ENCODE measurements at regions not wholly inside any gene's neighbourhood (a gene's known extent, or its start where the extent isn't known, plus 50 kb on each side); places are given as distances from the start of the nearest gene placed in this dataset.

DNA sequence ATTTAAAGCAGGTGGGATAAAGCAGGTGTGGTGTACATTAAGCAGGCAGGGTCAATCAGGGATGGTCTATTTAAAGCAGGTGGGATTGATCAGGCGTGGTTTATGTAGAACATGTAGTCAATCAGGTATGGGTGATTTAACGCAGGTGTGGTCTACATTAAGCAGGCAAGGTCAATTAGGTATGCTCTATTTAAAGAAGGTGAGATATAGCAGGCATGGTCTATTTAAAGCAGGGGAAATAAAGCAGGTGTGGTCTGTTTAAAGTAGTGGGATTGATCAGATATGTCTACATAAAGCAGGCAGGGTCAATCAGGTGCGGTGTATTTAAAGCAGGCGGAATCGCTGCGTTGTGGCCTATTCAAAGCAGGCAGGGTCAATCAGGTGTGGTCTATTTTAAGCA is 88.6 kb upstream of the MXRA5 start:
- TF ChIP-seq, protein P1, sequence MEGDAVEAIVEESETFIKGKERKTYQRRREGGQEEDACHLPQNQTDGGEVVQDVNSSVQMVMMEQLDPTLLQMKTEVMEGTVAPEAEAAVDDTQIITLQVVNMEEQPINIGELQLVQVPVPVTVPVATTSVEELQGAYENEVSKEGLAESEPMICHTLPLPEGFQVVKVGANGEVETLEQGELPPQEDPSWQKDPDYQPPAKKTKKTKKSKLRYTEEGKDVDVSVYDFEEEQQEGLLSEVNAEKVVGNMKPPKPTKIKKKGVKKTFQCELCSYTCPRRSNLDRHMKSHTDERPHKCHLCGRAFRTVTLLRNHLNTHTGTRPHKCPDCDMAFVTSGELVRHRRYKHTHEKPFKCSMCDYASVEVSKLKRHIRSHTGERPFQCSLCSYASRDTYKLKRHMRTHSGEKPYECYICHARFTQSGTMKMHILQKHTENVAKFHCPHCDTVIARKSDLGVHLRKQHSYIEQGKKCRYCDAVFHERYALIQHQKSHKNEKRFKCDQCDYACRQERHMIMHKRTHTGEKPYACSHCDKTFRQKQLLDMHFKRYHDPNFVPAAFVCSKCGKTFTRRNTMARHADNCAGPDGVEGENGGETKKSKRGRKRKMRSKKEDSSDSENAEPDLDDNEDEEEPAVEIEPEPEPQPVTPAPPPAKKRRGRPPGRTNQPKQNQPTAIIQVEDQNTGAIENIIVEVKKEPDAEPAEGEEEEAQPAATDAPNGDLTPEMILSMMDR (IDR thresholded peaks at IDR 0.05): no peak
- TF ChIP-seq POLR2A (IDR thresholded peaks at IDR 0.05): no peak
- no peak for TF ChIP-seq EP300 (IDR thresholded peaks at IDR 0.05)
